HG03575 (cell line): ENCODE measurements at regions not wholly inside any gene's neighbourhood (a gene's known extent, or its start where the extent isn't known, plus 50 kb on each side); places are given as distances from the start of the nearest gene placed in this dataset.

Source experiments
- ATAC-seq: cut with Tn5 transposase; IDR thresholded peaks from one replicate; pipeline ENCODE4 v1.9.1; 2021; ENCODE audit not compliant: unreplicated experiment, insufficient number of reproducible peaks, low FRiP score; ENCODE audit errors: extremely low read depth

DNA sequence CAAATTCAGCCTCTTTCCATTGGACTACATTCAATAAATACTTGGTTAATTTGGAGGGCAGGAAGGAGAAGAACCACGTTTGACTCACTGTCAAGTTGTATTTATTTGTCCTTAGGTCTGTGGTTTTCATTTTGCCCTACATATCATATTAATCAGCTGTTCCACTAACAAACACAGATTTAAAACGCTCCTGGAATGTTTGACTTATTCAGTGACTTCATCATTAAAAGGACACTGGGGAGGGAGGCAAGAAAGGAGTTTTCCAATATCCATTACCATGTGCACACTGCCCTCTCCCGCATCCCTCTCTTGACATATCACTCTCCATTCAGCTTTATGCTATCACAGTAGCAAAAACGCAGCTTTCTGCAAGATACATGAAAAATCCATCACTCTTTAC, 98.2 kb upstream of the C1orf87 start:
- no peak for ATAC-seq

DNA sequence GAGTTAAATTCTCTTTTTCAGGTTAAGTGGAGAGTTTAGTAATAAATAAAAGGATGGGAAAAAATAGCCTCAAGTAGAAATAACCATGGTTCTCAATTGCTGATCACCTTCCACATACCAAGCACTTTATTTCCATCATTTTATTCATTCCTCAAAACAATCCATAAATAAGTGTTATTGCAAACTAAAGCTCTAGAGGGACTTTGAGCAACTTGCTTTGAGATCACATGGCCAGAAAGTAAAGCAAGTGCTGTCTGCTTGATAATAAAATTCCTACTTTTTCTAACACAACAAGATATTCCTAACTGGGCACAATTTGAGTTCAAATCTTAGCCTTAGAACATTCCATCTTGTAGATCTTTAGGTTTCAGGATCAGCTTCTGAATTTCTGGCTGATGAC, 97.1 kb upstream of the C1orf87 start:
- ATAC-seq, result no peak

DNA sequence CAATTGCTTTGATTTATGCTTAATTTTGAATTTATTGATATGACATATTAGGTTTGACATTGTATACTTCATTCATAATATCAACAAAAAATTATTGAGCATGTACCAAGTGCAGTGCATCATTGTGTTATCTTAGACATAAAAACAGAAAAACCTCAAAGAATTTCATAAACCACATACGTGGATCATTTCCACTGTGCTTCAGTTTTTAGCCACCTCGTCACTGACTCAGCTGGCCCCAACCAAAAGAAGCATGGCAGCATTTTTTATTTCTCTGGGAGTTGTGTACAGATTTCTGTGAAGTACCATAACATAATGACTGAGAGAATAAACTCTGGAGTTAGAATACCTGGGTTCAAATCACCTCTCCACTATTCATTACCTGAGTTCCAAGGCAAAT, 95.6 kb upstream of the C1orf87 start:
- no peak for ATAC-seq

DNA sequence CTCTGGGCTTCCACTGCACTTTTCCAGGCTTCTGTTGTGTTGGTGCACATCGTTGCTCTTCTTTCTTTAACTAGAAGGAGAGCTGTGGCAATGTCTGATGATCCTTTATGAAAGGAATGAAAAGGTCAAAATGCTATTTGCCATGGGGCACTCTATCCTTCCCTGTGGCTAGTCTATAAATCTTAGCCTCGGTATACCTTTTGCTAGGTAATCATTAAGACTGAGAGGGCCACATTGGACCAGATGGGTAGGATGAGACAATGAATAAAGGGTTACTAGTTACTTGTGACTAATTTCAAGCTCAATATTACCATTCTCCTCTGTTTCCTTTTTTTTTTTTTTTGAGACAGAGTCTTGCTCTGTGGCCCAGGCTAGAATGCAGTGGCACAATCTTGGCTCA, 89.4 kb upstream of the C1orf87 start:
- ATAC-seq, result no peak

DNA sequence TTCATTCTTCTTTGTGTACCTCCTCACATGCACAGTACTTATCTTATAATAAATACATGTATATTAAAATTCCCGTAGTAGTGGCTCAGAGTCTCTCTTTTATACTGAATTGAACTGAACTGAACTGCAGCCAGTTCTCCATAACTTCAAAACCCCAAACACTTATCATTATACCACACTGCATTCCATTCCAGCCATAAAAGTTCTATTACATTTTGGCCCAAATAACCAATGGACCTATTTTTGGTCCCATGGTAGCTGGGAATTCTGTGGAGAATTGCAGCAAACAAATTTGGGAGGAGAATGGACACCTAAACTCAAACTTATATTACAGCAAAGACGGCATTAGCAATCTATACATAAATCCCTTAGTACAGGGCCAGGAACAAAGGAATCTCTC, 86.6 kb upstream of the C1orf87 start:
- no peak for ATAC-seq

DNA sequence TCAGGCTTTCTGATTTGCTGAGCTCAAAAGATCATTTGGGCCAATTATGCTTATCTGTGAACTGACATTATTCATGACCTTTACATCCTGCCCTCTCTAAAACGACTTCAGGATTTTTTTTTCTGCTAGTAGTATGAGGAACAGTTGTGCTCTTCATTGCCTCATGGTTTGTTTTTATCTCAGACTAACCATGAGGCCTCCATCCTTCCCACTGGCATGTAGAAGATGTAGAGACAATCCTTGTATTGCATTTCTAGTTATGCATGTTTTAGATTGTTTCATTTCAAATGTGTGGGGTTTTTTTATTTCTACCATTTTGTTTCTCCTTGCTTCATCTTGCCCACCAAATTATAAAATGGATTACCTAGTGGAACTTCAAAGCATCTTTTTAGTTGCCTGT, 82.8 kb upstream of the C1orf87 start:
- ATAC-seq, result no peak

DNA sequence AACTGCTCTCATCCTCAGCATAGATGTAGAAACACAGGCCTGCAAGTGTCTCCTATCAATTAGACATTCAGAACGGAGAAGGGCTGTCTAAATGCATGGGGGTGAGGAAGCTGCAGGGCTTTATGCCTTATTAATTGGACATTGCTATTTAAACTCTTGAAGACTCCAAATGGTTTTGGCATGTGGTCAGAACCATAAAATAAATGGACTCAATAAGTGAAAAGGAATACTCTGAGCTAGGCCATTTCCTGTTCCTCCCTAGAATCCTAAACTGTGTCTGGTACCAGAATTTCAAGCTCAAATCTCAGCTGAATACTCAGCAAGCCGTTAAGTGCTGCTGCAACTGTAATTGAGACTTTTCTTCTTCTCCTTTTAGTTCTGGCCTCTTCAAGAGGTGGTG, 80.4 kb upstream of the C1orf87 start:
- ATAC-seq, result no peak

DNA sequence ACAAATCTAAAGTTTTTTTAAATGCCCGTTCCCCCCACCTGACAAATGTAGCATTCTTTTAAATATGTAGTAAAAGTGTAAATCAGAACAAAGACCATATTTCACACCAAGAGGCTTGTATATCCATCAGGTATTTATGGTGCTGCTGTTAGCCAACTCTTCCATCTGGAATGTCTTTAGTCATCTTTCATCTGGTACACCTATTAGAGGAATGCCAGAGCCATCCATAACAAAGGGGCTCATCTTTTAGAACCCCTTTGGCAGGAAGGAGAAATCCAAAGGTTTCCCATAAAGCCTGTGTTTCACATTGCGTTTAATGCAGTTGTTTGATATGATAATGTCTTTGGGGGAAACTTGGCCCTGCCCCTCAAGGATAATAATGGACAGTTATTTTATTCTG, 79.3 kb upstream of the C1orf87 start:
- ATAC-seq, result no peak

DNA sequence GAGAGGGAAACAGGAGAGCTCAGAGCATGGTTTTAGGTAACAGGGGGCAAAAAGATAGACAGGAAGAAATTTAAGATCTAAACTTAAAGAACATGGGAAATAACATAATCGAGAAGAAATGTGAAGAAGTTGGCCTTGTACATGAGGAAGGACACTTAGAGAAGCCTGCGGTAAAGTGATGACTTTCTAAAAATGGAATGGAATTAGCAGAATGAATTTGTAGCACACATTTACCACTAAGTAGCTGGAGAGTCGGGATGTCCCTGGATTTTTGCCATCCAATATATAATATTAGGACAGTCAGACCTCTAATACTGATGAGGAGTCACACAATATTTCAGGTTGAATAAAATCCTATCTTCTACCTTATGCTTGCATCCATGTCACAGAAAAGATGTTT, 77.7 kb upstream of the C1orf87 start:
- no peak for ATAC-seq

DNA sequence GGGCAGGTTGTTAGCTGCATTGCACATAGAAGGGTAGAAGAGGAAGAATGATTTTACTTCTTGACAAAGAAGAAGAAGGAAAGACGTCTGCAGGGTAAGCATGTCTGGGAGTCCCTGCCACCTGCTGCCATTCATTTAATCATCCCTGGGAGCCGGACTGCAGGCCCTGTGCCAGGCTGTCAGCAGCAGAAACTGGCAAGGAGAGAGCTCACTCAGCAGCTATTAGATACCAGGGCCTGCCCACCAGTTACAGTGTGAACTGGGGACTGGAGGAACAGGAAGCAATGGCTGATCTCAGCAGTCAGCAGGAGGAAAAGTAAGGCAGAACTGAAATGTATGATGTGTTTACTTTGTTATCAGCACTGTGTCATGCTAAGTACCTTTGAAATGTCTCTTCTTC, 75.7 kb upstream of the C1orf87 start:
- ATAC-seq, result no peak

DNA sequence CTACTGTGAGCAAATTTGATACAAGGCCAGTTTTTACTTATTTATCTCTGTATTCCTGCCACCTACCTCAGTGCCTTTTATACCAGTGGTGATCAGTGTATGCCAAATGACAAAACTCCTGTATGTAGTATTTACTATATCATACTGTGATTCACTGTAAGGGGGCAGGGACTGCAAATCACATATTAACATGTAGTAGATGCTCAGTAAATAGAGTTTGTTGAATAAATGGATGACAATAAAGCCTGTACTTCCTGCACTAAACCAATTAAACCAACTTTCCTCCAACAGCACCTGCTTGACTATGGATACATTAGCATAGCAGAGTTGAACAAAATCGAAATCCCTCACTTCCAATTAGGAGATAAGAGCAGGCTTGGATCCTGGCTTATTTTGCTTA, 73.3 kb upstream of the C1orf87 start:
- ATAC-seq, result no peak

DNA sequence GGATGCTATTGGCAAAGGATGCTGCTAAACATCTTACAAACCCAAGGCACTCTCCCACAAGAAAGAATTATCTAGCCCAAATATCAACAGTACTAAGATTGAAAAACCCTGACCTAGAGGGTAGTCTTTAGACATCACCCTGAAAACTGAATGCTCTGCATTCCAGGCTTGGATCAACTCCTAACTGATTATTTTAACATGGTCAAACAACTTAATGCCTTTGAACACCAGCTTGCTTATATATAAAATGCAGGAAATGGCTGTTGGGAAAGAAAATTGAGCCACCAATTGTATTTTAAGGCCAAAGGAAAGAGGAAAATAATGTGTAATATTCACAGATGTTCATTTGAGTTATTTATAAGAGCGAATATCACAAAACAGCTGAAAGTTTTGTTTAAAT, 72.2 kb upstream of the C1orf87 start:
- ATAC-seq, result no peak

DNA sequence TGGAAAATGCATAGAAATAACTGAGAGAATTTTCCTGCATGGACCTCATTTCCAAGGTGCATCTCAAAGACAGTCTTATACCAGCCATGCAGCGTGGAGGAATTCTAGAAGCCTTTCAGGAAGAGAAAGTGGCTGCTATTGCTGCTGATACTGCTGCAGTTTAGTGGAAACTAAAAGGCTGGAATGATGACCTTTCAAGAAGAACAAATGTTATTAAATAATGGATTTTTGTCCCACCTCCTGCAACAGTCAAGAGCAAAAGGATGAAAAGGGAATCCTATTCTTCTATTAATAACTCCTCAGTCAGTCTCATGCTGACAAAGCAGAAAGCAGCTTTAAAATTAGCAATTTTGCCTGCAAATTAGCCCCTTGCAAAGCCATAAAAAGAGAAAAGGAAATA, 68.2 kb upstream of the C1orf87 start:
- no peak for ATAC-seq

DNA sequence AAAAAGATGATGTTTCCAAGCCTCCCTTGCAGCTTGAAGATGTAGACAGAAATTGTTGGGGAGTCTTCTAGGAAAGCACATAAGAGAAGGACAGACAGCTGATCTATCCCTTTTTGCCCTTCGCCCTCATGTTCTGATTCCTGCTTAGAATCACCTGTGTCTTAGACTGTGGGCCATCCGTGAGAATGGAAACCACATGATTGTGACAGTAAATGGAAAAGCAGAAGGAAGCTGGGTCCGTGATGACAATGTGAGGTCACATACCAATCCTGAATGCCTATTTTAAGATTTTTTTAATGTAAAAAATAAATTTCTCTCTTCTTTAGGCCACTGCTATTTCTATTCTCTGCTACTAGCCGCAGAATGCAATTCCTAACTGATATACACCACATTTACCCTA, 67.7 kb upstream of the C1orf87 start:
- no peak for ATAC-seq

DNA sequence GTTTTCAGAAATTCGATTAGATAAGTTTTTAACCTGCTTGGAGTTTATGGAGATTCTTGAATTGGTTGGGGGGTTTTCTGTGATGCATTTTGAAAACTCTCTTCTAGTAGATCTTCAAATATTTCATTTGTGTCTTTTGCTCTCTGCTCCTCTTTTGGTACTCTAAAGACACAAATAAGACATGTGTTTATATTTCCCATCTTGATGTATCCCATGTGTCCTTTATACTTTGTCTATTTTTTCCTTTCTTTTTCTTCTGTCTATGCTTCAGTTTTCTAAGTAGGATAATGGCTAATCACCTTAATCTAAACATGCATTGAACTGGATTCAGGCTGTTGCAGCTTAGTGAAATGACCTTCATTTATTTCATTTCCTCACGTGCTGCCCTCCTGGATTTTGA, 63.8 kb upstream of the C1orf87 start:
- no peak for ATAC-seq

DNA sequence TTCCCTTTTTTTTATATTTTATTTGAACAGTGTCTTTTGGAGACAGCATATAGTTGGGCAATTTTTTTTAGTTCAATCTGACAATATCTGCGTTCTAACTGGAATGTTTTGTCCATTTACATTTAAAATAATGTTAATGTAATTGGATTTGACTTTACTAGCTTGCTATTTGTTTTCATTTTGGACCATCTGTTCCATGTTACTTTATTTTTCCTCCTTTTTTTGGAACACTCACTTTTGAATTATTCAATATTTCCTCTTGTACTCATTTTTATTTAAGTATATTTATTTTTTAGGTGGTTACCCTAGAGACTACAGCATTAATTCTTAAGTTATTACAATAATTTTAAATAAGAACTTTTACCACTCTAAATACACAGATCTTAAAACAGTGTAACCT, 62.8 kb upstream of the C1orf87 start:
- ATAC-seq, result no peak

DNA sequence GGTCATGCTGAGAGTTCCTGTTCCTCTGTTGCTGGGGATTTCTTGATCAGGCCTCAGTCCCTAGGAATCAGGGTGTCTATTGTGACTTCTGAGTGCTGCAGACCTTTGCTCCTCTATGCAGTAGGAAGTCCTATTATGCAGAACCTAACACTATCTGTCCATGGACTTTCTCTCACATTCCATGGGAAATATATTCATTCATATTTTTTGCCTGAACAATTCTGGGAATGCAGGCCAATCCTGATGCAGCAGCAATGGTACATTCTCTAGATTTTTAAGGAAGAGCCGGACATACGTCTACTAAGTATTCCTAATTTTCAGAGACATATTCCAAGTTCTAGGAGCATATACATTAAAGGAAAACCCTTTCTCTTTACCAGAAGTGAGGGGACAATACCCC, 61.1 kb upstream of the C1orf87 start:
- no peak for ATAC-seq

DNA sequence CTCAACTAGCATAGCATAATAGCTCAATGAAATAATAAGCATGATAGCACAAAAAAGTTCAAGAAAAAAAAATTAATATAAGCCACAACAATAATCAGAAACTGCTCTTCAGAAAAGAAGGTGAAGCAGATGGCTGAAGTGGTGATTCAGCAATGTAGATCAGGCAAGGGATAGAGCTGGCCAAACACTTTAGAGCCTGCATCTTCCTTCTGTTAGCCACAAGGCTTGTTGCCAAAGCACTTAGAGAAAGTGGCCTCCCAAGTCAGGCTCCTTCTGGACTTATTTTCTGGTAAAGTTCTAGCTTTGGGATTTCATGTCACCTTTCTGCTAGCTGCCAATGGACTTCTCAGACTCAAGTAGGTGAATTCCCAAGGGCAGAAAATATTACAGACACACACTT, 60.3 kb upstream of the C1orf87 start:
- no peak for ATAC-seq

DNA sequence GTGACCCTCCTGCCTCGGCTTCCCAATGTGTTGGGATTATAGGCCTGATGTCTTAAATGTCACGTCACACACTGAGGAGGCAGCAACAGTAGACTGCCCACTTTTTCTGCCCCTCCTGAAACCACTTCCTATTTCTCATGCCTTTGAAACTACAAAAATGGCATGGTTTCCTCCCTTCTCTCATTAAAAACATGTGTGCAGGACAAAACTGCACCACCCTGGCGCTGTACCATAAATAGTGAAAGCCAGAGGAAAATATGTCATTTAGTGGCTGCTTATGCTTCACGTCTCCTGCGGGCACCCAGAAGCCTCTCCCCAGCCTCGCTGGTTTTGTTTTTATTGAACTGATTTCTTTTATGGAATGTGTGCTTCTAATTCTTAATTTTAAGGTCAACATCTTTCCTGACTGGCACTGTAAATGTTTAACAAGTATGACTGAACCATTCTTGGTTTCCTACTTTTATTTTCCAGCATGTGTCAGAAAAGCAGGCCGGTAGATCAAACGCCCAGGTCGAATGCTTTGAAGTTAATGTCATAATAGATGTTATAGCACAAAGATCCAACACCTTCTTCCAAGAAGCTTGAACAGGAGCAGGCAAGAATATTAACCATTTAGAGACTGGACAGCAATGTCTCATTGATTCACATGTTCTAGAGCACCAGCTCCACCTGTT, 59.6 kb upstream of the C1orf87 start:
- no peak for ATAC-seq

DNA sequence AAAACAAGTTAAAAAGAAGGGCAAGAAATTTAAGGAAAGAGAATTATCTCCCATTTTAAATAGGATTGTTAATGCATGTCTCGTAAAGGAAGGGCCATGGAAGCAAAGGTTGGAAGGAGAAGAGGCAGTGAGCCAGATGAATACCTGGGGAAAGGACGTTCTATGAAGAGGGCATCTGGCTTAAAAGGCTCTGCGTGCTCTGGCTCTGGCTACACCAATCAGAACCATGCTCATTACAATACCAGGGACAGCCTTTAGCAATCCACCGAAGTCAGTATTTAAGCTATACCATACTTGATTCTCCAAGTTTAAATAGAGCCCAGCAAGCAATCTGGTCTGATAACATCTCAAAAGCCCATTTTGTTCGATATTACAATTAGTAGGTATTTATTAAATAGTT, 58.5 kb upstream of the C1orf87 start:
- ATAC-seq, result no peak

DNA sequence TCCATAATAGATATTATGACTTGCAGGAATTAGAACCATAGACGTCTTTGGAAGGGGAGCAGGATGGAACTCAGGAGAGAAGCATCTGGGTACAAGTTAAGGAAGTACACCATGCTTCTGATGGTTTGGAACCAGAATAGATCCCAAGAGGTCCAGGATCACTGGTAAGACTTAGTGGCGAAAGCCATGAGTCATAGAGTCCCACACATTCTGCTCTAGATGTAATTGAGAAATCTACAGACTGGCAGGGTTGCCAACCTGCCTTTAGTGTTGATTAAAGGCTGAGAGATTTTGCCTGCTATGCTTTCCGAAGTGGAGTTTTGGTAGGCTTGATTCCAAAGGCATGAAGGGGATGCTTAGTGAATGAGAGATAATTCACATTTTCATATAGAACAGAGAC, 57.1 kb upstream of the C1orf87 start:
- no peak for ATAC-seq

DNA sequence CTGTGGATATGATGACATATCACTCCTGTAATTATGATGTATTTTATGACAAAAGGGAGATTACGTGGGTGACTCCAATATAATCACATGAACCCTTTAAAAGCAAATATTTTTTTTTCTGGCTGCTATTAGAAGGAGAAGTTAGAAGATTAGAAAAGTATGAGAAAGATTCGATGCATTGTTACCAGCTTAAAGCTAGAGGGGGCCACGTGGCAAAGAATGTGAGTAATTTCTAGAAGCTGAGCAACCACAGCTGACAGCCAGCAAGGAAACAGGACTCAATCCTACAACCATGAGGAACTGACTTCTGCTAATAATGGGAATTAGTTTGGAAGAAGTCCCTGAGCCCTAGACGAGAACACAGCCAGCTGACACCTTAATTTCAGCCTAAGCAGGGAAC, 56.3 kb upstream of the C1orf87 start:
- ATAC-seq, result no peak
